HG02623 (cell line): ENCODE measurements at regions not wholly inside any gene's neighbourhood (a gene's known extent, or its start where the extent isn't known, plus 50 kb on each side); places are given as distances from the start of the nearest gene placed in this dataset.

Experiments used
- ATAC-seq: cut with Tn5 transposase; IDR thresholded peaks from one replicate; pipeline ENCODE4 v1.9.1; 2021; ENCODE audit warnings: moderate library complexity; ENCODE audit not compliant: unreplicated experiment

DNA sequence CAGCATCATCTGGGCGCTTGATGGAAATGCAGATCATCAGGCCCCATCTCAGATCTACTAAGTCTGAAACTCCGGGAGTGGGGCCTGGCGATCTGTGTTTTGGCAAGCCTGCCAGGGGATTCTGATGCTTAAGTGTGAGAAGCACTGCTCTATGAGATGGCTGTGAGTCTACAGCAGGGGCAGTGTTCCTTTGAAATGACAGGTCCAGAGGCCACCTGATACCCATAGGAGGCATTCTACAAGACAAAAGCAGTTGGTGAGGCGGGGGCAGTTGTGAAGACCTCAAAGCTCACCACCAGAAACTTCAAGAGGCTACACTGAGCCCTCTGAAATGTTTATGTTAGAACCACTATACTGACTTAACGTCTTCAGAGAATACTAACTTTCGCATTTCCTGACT lies 86.9 kb upstream of the SPATA31D4 start:
- no peak for ATAC-seq

DNA sequence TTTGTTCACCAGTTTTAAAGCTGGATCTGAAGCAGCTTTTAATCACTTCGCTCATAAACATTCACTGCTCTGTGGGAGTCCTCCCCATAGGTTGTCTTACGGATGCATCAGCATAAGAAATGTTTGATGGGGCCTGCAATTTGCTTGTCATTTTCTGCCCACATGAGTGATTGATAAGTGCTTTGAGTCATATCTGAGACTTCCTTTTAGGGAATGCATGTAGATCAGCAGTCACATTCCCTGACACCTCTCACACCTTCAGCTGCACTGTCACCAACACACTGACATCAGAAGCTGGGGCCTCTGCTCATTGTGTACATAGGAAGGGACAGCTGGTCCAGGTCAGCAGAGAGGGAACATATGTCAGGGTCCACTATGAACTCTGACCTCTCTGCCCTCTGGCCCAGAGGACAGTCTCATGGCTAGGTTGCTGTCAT lies 84.1 kb upstream of the SPATA31D4 start:
- ATAC-seq: no peak

DNA sequence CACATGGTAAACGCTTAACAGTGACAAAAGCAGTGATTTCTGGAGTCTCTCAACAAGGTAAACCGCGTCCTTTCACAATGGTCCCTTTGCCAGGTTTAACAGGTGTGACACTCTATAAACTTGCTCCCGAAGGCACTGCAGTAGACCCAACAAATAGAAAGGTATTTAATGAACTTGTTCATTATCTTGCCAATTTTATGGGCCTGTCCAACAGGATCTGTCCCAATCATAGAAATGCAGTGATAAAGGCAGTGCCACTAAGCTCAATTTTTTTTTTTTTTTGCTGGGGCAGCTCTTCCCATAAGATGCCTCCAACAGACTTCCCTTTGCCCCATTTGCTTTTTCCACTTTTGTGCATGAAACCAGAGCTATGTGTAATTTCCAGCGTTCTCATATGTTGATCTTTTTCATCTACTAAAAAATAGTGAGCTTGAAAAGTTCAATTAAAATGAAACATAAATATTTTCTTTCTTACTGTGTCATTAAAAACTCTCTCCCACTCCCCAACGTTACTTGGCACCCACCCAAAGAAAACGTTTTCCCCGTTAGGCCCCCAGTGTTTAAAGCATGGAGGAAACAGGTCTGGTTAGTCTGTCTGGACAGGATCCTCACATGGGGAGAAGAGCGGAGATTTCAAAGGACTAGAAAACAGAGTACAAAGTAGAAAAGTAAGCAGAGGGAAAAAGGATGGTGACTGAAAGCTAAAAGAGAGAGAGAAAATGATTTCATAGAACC lies 80.9 kb upstream of the SPATA31D4 start:
- ATAC-seq: no peak

DNA sequence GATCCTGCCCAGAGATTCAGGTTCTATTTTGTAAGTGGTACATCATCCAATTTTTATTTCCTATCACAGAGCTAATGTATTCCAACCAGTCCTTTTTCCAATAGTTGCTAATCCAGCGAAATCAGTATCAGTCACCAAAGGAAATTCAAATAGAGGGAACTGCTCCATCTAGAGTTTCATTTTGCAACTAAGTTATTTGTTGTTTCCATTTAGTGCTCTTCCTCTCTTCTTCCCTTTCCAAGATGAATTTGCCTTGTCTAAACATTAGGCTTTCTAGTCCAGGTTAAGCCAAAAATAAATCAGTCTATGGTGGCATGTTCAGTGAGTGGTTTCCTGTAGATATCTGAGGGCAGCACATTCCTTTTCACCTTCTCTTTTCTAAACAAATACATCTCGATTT lies 79.8 kb upstream of the SPATA31D4 start:
- ATAC-seq: no peak

DNA sequence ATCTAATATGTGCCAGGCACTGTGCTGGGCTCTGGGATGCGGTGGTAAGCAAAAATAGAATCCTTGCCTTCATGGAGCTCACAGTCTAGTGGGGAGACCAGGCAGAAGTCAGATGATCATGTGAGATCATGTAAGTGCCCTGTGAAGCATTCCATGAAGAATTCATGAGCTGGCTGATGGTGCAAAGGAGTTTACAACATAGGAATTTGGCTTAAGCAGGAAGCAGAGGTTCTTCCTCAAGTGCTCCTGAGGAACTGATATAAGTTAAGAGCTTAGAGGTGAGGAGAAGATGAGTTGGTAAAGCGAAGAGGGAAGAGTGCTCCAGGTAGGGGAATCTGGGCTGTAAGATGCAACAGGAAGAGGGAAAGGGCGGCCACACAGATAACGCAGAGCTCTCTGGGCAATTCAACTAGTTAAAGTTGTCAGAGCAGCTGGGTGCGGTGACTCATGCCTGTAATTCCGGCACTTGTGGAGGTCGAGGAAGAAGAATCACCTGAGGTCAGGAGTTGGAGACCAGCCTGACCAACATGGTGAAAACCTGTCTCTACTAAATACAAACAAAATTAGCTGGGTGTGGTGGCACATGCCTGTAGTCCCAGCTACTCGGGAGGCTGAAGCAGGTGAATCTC lies 78.5 kb upstream of the SPATA31D4 start:
- ATAC-seq: no peak

DNA sequence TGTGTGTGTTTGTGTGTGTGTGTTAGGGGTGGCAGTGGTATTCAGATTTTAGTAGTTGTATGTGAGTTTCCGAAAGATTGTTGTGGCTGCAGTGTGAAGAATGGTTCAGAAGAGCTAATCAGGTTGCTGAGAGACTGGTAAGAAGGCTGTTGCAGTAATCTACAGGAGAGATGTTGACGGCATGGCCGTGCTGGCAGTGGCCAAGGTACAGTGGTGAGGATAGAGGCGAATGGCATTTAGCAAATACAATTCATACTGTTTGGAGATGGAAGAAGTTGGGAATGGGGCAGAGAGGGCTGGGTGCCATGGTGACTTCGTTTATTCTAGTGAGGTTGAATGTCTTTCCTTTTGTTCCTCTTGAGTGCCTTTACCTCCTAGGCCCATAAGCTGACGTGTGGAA lies 77.5 kb upstream of the SPATA31D4 start:
- no peak for ATAC-seq

DNA sequence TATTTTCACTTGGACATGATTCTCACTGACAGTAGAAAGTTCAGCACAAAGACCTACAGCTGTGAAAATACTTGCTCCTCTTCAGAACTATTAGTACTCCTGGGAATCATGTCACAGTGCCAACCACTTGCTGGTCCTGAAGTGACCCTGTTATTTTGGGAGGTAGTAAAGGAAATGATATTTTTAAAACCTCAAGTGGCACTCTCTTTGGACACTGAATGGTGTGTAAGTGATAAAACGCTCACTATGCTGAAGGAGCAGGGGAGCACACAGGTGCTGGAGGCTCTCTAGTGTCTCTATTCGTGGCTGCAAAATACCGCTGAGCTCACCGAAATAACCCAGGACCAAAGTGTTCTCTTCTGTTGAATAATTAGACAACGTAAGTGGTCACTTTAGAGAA lies 76.9 kb upstream of the SPATA31D4 start:
- no peak for ATAC-seq

DNA sequence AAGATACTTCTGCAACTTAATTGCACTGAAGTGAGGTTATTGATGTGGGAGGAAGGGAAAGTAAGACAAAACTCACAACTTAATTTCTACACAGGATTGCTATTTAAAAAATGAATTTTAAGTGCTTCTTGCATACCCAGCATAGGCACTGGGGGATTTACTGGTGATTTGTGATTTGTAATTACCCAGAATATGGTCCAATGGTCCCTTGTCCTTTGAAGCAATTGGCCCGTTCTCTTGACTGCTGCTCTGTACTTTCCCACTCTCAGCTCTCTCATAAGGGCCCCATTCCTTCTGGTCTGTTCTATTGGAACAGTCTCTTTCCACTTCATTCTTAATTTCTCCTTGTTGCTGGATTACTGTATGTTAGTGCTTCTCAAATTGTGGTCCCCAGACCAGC lies 75.4 kb upstream of the SPATA31D4 start:
- no peak for ATAC-seq

DNA sequence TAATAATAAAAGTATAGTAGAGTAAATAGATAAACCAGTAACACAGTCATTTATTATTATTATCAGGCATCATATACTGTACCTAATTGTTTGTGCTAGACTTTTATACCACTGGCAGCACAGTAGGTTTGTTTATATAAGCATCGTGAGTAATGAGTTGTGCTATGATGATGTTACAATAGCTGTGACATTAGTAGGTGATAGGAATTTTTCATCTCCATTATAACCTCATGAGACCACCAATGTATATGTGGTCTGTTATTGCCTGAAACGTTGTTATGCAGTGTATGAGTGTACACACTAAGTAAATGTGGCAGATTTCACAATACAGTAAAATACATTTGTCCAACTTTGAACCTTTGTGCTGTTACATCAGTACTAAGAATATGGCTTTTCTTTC lies 72.7 kb upstream of the SPATA31D4 start:
- ATAC-seq: no peak

DNA sequence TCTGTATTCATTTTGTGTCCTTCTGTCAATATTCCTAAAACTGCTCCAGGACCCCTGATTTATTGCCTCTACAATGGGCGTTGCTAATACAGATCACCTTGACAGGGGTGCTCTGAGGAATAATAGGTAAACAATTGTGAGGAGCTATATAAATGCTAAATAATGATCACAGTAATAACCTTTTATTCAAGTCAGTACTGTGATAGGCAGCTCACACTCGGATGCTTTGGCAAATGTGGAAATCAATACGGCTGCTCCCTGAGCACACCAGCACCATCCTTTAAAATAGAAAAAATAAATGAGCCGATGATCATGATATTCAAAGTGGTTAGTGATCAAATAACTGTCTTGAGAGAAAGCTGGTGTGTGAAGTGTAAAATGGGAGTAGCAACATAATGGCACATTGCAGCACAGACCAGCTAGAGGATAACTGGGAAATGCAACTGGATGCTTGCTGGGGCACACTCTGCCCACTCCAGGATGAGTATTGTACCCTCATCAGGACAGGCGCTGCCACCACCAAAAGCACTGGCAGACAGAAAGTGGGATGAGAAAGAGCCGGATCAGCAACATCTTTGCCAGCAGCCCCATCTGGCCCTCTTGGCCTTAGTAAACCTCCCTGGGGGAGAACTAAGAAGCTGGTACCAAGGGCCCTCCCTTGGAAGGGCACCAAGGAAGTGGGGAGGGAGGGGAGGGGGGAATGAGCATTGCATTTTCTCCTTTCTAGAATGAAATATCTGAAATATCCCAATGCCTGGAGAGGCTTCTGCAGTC lies 69.4 kb upstream of the SPATA31D4 start:
- no peak for ATAC-seq

DNA sequence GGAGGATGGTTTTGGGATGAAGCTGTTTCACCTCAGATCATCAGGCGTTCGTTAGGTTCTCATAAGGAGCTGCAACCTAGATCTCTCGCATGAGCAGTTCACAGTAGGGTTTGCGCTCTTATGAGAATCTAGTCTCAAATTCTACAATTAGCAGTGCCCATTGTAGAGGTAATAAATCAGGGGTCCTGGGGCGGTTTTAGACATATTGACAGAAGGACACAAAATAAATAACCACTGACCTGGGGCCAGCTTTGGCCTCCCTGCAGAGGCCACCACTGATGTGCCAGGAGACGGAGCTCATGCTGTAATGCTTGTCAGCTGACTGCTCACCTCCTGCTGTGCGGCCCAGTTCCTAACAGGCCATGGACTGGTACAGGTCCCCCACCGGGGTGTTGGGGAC lies 67.6 kb upstream of the SPATA31D4 start:
- ATAC-seq: no peak

DNA sequence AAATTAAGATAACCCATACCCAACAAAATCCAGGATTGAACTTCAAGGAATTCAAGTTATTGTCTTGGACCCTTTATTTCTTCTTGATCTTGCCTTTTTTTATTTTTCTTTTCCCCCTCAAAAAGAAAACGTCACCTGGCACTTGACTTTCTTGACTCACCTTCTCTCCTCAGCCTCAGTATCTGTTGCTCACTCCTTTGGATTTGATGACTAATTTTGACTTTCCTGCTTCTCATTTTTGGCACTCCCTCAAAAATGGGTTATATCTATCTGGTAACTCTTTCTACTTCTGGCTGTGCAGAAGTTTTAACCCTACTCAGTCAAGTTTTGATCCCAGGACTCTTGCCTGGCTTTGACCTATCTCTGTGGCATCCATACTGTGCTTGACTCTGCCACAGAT lies 66.6 kb upstream of the SPATA31D4 start:
- ATAC-seq: no peak

DNA sequence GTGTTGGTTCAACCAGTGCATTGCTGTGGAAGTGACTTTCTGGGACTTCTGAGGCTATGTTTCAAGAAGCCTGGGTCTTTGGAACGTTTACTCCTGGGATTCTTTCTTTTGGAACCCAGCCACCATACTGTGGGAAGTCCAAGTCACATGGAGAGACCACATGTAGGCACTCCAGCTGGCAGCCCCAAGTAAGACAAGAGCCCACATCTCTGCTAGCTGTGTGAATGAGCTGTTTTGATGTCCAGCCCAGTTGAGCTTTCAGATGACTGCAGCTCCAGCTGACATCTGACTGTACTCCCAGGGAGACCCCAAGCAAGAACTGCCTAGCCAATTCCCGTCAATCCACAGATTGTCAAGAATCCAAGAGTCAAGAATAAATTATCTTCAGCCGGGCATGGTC lies 60.1 kb upstream of the SPATA31D4 start:
- ATAC-seq: no peak

DNA sequence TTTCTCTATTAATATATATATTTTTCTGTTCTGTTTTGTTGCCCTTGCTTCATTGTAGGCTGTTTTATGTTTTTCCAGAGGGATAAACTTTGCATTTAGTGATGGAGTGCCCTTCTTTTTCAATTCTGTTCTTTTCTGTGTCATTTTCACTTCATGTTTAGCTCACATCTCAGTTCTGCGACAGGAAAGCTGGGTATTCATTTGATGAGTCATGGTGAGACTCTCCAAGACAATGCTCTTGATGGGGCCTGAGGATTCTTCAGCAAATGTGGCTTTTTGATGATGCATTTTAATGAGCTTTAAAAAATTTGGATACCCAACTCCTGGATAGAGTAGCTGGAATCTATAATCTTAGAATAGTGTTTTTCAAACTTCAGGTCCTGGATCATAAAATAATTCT lies 56.5 kb upstream of the SPATA31D4 start:
- ATAC-seq: no peak

DNA sequence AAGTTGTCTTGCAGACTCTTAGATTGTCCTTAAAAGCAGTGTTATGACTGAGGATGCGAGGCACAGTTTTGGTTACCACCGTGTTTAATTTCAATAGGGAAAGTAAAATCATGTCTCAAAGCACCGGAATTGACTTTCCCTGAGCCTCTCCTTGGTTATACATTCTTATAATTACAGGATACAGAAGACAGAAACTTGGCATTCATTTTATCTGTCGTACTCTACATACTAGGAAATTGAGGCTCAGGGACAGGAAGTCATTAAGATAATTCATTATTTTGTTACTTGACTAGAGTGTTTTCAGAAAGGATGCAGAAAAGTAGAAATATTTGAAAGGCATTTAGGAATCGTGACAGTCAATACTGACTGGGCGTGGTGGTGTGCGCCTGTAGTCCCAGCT lies 54.0 kb upstream of the SPATA31D4 start:
- ATAC-seq: no peak

DNA sequence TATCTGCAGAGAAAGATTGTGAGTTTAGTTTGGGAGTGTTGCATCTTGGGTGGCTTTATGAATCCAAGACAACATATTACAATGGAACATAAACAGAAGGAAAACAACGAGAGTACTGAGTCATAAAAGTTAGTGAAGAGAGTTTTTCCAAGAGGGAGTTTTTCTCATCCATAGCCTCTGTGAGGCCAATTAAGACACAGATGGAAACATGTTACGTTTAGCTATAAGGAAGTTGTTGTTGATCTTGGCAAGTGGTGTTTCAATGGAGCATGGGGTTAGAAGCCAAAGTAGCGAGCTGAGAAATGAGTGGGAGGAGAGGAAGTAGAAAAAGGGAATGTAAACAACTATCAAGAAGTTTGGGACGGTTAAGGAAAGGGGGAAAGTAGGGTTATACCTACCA lies 53.3 kb upstream of the SPATA31D4 start:
- ATAC-seq: no peak

DNA sequence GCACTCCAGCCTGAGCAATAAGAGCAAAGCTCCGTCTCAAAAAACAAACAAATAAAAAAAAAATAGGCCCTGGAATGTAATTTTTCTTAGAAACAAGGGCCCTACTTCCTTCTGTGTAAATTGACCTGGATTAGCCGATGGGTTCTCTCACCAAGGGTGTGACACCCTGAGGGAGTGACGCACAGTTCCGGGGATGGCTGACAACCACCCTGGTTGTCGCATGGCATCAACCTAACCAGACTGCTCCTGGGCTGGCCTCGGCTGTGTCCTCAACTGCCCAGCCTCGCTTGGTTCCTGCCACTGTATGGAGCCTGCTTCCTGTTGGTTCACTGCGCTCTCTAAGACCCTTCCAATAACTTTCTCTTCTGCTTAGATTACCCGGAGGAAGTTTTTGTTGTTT lies 51.2 kb upstream of the SPATA31D4 start:
- no peak for ATAC-seq
